ENCODE measurements at regions not wholly inside any gene's neighbourhood (a gene's known extent, or its start where the extent isn't known, plus 50 kb on each side); places are given as distances from the start of the nearest gene placed in this dataset.

GRCh38 chr2:103135679-103136078, 373.8 kb downstream of the TMEM182 start:
- H3K4me1 ChIP-seq (ENCODE audit: insufficient read depth, low read length): no peaks in the 10 kb centered on the region
- H3K4me2 ChIP-seq (ENCODE audit: low read length): no peak overlapping the region
- no peak overlapping the region for H3K27ac Mint-ChIP-seq (ENCODE audit: unreplicated experiment)
- no peak overlapping the region for H3K27ac ChIP-seq (ENCODE audit: low read depth, low read length)
- H3K4me3 ChIP-seq (ENCODE audit: insufficient read depth, low read depth, low read length): no peak overlapping the region
- H3K79me2 ChIP-seq (ENCODE audit: insufficient read depth, low read length): no peaks in the 10 kb centered on the region
- no peak for TF ChIP-seq CTCF (IDR thresholded peaks at IDR 0.05; ENCODE audit: insufficient read depth, low read depth, low read length)
- TF ChIP-seq EZH2 (IDR thresholded peaks at IDR 0.05; ENCODE audit: insufficient read depth, low read length): no peak
- H3K4me3 Mint-ChIP-seq (ENCODE audit: unreplicated experiment): no peak overlapping the region
- no peak for FAIRE-seq
- H3K36me3 Mint-ChIP-seq (ENCODE audit: low read depth, unreplicated experiment): no peaks in the 10 kb centered on the region
- H3K9me3 ChIP-seq (ENCODE audit: insufficient read depth, low read depth, low read length): no peaks in the 10 kb centered on the region
- H3K27me3 ChIP-seq (ENCODE audit: insufficient read depth, low read length): no peaks in the 10 kb centered on the region
- no peaks in the 10 kb centered on the region for H3K36me3 ChIP-seq (ENCODE audit: insufficient read depth, low read length)
- DNase-seq (ENCODE audit: low read depth): no peak
- H2AFZ ChIP-seq (ENCODE audit: low read depth, low read length): no peak overlapping the region
- H4K20me1 ChIP-seq (ENCODE audit: insufficient read depth, low read length): no peaks in the 10 kb centered on the region
- no peak overlapping the region for H3K9ac ChIP-seq (ENCODE audit: low read length)
- H3K27me3 Mint-ChIP-seq (ENCODE audit: low read depth, unreplicated experiment): peaks cover 4% of the 10 kb centered on the region
- no peaks in the 10 kb centered on the region for H3K4me1 Mint-ChIP-seq (ENCODE audit: low read depth, unreplicated experiment)
- H3K9me3 Mint-ChIP-seq (ENCODE audit: unreplicated experiment): peaks cover 3% of the 10 kb centered on the region

- no peak overlapping the region for H3K27ac Mint-ChIP-seq (ENCODE audit: unreplicated experiment)
- no peak overlapping the region for H3K4me3 ChIP-seq (ENCODE audit: insufficient read depth, low read depth, low read length)
- TF ChIP-seq EZH2 (IDR thresholded peaks at IDR 0.05; ENCODE audit: insufficient read depth, low read length) (no peak), CTCF (IDR thresholded peaks at IDR 0.05; ENCODE audit: insufficient read depth, low read depth, low read length) (no peak)
- H3K4me1 ChIP-seq (ENCODE audit: insufficient read depth, low read length): no peaks in the 10 kb centered on the region
- H2AFZ ChIP-seq (ENCODE audit: low read depth, low read length): no peak overlapping the region
- H3K27me3 Mint-ChIP-seq (ENCODE audit: low read depth, unreplicated experiment): peaks cover 4% of the 10 kb centered on the region
- H3K4me2 ChIP-seq (ENCODE audit: low read length): no peak overlapping the region
- no peaks in the 10 kb centered on the region for H3K36me3 ChIP-seq (ENCODE audit: insufficient read depth, low read length)
- peaks cover 3% of the 10 kb centered on the region for H3K9me3 Mint-ChIP-seq (ENCODE audit: unreplicated experiment)
- H3K27me3 ChIP-seq (ENCODE audit: insufficient read depth, low read length): no peaks in the 10 kb centered on the region
- H4K20me1 ChIP-seq (ENCODE audit: insufficient read depth, low read length): no peaks in the 10 kb centered on the region
- H3K79me2 ChIP-seq (ENCODE audit: insufficient read depth, low read length): no peaks in the 10 kb centered on the region
- H3K4me1 Mint-ChIP-seq (ENCODE audit: low read depth, unreplicated experiment): peaks cover 2% of the 10 kb centered on the region
- no peak for DNase-seq (ENCODE audit: low read depth)
- no peak overlapping the region for H3K27ac ChIP-seq (ENCODE audit: low read depth, low read length)
- no peak overlapping the region for H3K9ac ChIP-seq (ENCODE audit: low read length)
- H3K36me3 Mint-ChIP-seq (ENCODE audit: low read depth, unreplicated experiment): no peaks in the 10 kb centered on the region
- no peaks in the 10 kb centered on the region for H3K9me3 ChIP-seq (ENCODE audit: insufficient read depth, low read depth, low read length)
- no peak overlapping the region for H3K4me3 Mint-ChIP-seq (ENCODE audit: unreplicated experiment)
- FAIRE-seq: no peak
Observed at GRCh38 chr2:103138123-103138901, 376.5 kb downstream of the TMEM182 start.

- H2AFZ ChIP-seq (ENCODE audit: low read depth, low read length): no peak overlapping the region
- Mint-ChIP-seq H3K27me3 (ENCODE audit: low read depth, unreplicated experiment) (peaks cover 4% of the 10 kb centered on the region), H3K4me1 (ENCODE audit: low read depth, unreplicated experiment) (peaks cover 2% of the 10 kb centered on the region), H3K9me3 (ENCODE audit: unreplicated experiment) (peaks cover 3% of the 10 kb centered on the region), H3K27ac (ENCODE audit: unreplicated experiment) (no peak overlapping the region), H3K36me3 (ENCODE audit: low read depth, unreplicated experiment) (no peaks in the 10 kb centered on the region), H3K4me3 (ENCODE audit: unreplicated experiment) (no peak overlapping the region)
- no peaks in the 10 kb centered on the region for H3K27me3 ChIP-seq (ENCODE audit: insufficient read depth, low read length)
- FAIRE-seq: no peak
- no peak overlapping the region for H3K4me2 ChIP-seq (ENCODE audit: low read length)
- no peak overlapping the region for H3K27ac ChIP-seq (ENCODE audit: low read depth, low read length)
- no peaks in the 10 kb centered on the region for H3K79me2 ChIP-seq (ENCODE audit: insufficient read depth, low read length)
- H3K4me1 ChIP-seq (ENCODE audit: insufficient read depth, low read length): no peaks in the 10 kb centered on the region
- H3K9me3 ChIP-seq (ENCODE audit: insufficient read depth, low read depth, low read length): no peaks in the 10 kb centered on the region
- no peak overlapping the region for H3K9ac ChIP-seq (ENCODE audit: low read length)
- no peaks in the 10 kb centered on the region for H3K36me3 ChIP-seq (ENCODE audit: insufficient read depth, low read length)
- no peak overlapping the region for H3K4me3 ChIP-seq (ENCODE audit: insufficient read depth, low read depth, low read length)
- H4K20me1 ChIP-seq (ENCODE audit: insufficient read depth, low read length): no peaks in the 10 kb centered on the region
- no peak for DNase-seq (ENCODE audit: low read depth)
- TF ChIP-seq EZH2 (IDR thresholded peaks at IDR 0.05; ENCODE audit: insufficient read depth, low read length): no peak
- TF ChIP-seq CTCF (IDR thresholded peaks at IDR 0.05; ENCODE audit: insufficient read depth, low read depth, low read length): no peak
Observed at GRCh38 chr2:103139628-103140268, 377.9 kb downstream of the TMEM182 start.

All from astrocyte (in vitro differentiated cells and primary cell).